DND-41 (cell line): ENCODE measurements at regions not wholly inside any gene's neighbourhood (a gene's known extent, or its start where the extent isn't known, plus 50 kb on each side); places are given as distances from the start of the nearest gene placed in this dataset.
A peak's percentile ranks its signal among the peaks of the same experiment; 100 is the strongest.

Experiments used
- ATAC-seq: fragments of 200-7000 bp; cut with Tn5 transposase; 3 replicates; pipeline ENCODE4 v1.9.1; 2021; ENCODE audit warnings: low read depth; ENCODE audit not compliant: insufficient read depth
- DNase-seq: peaks from one replicate; pipeline ENCODE4 v3.0.0-alpha.2; 2020
- H2AFZ ChIP-seq: 2 replicates; pipeline ENCODE4 v1.6.0; 2012; ENCODE audit warnings: low read depth, low read length
- H3K27ac ChIP-seq: 2 replicates; pipeline ENCODE4 v1.5.1; 2012; ENCODE audit warnings: low read length, inconsistent platforms
- H3K27me3 ChIP-seq: fragments of 200-600 bp; sonication (generic); 2 replicates; pipeline ENCODE4 v1.6.0; 2012; ENCODE audit warnings: low read length, mild to moderate bottlenecking, inconsistent platforms; ENCODE audit not compliant: insufficient read depth, poor library complexity
- H3K36me3 ChIP-seq: 2 replicates; pipeline ENCODE4 v1.5.1; 2012; ENCODE audit warnings: low read length, inconsistent platforms; ENCODE audit not compliant: insufficient read depth
- H3K4me1 ChIP-seq: 2 replicates; pipeline ENCODE4 v1.5.1; 2012; ENCODE audit warnings: mild to moderate bottlenecking, low read length; ENCODE audit not compliant: insufficient read depth
- H3K4me2 ChIP-seq: 2 replicates; pipeline ENCODE4 v1.6.0; 2012; ENCODE audit warnings: mild to moderate bottlenecking, moderate library complexity, low read length, inconsistent platforms; ENCODE audit not compliant: insufficient read depth
- H3K4me3 ChIP-seq, 2 experiments: fragments of 200-600 bp in 1 of 2; shearing (Covaris generic) in 1 of 2; 2 replicates each; pipeline ENCODE4 v1.5.1; 2012 to 2016; ENCODE audit warnings: inconsistent platforms in 2 of 2, low read length in 2 of 2, mild to moderate bottlenecking in 2 of 2, low read depth in 1 of 2, moderate library complexity in 1 of 2
- H3K79me2 ChIP-seq: 2 replicates; pipeline ENCODE4 v1.6.0; 2012; ENCODE audit warnings: low read length, inconsistent platforms; ENCODE audit not compliant: insufficient read depth
- H3K9ac ChIP-seq: 2 replicates; pipeline ENCODE4 v1.6.0; 2012; ENCODE audit warnings: low read depth, mild to moderate bottlenecking, inconsistent platforms, low read length, moderate library complexity
- H3K9me3 ChIP-seq: 2 replicates; pipeline ENCODE4 v1.5.1; 2012; ENCODE audit warnings: low read length, moderate library complexity, mild to moderate bottlenecking, inconsistent platforms; ENCODE audit not compliant: insufficient read depth, severe bottlenecking
- H4K20me1 ChIP-seq: 2 replicates; pipeline ENCODE4 v1.6.0; 2012; ENCODE audit warnings: low read length; ENCODE audit not compliant: insufficient read depth
- EZH2 ChIP-seq: IDR thresholded peaks from 3 replicates; pipeline ENCODE4 v1.6.1; 2012; ENCODE audit warnings: borderline replicate concordance, low read depth, mild to moderate bottlenecking, moderate library complexity, low read length, inconsistent platforms; ENCODE audit not compliant: severe bottlenecking
- TF ChIP-seq, protein P1 (sequence below): IDR thresholded peaks from 2 replicates; pipeline ENCODE4 v1.5.1; 2012; ENCODE audit warnings: borderline replicate concordance, low read length, moderate library complexity, mild to moderate bottlenecking; ENCODE audit not compliant: poor library complexity, severe bottlenecking; ENCODE audit errors: extremely low read depth

DNA sequence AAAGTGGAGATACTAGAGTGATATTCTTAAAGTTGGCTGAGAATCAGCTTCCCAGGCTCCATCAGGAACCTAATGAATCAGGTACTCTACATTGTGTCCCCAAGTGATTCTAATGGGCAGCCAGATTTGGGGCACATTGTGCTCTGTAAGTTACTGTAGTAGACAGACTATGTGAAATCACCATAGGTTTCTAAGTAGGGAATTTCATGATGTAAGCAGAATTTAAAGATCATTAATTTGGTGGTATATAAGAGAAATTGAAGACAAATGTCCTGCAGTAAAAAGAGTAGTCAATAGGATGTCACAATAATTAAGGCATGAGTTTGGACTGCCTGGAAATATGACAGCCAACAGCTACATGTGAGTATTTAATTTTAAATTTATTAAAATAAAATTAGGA is 602.4 kb upstream of the ACVR2A start:
- no peaks in the 10 kb centered on the region for H3K9me3 ChIP-seq
- no peaks in the 10 kb centered on the region for H3K79me2 ChIP-seq
- no peak overlapping the region for H3K4me2 ChIP-seq
- no peak overlapping the region for H3K4me3 ChIP-seq
- H3K9ac ChIP-seq, result no peak overlapping the region
- DNase-seq, result no peak
- no peaks in the 10 kb centered on the region for H3K4me1 ChIP-seq
- H4K20me1 ChIP-seq, result no peaks in the 10 kb centered on the region
- ATAC-seq, result no peak
- no peak overlapping the region for H2AFZ ChIP-seq
- H3K36me3 ChIP-seq, result no peaks in the 10 kb centered on the region
- TF ChIP-seq, protein P1, sequence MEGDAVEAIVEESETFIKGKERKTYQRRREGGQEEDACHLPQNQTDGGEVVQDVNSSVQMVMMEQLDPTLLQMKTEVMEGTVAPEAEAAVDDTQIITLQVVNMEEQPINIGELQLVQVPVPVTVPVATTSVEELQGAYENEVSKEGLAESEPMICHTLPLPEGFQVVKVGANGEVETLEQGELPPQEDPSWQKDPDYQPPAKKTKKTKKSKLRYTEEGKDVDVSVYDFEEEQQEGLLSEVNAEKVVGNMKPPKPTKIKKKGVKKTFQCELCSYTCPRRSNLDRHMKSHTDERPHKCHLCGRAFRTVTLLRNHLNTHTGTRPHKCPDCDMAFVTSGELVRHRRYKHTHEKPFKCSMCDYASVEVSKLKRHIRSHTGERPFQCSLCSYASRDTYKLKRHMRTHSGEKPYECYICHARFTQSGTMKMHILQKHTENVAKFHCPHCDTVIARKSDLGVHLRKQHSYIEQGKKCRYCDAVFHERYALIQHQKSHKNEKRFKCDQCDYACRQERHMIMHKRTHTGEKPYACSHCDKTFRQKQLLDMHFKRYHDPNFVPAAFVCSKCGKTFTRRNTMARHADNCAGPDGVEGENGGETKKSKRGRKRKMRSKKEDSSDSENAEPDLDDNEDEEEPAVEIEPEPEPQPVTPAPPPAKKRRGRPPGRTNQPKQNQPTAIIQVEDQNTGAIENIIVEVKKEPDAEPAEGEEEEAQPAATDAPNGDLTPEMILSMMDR, result no peak
- no peak for TF ChIP-seq EZH2
- no peaks in the 10 kb centered on the region for H3K27me3 ChIP-seq
- no peak overlapping the region for H3K27ac ChIP-seq

DNA sequence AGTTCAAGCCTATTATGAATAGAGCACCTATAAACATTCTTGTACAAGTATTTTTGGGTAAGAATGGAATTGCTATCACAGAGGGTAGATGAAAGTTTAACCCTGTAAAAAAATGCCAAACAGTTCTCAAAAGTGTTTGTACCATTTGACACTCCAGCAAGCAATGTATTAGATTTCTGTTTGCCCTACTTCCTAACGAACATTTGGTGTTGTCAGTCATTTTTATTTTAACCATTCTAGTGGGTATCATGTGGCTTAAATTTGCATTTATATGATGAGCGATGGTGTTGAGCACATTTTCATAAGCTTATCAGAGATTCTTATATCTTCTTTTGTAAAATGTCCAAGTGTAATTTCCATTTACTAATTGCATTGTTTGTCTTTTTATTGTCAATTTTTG is 608.2 kb upstream of the ACVR2A start:
- Histone ChIP-seq H3K9ac (no peak overlapping the region), H2AFZ (no peak overlapping the region), H3K4me1 (no peaks in the 10 kb centered on the region), H3K4me3 (no peak overlapping the region), H4K20me1 (no peaks in the 10 kb centered on the region), H3K4me2 (no peak overlapping the region), H3K27ac (no peak overlapping the region), H3K9me3 (no peaks in the 10 kb centered on the region), H3K27me3 (no peaks in the 10 kb centered on the region), H3K79me2 (no peaks in the 10 kb centered on the region), H3K36me3 (no peaks in the 10 kb centered on the region)
- ATAC-seq, result no peak
- no peak for TF ChIP-seq EZH2
- TF ChIP-seq, protein P1, result no peak
- DNase-seq, result no peak

DNA sequence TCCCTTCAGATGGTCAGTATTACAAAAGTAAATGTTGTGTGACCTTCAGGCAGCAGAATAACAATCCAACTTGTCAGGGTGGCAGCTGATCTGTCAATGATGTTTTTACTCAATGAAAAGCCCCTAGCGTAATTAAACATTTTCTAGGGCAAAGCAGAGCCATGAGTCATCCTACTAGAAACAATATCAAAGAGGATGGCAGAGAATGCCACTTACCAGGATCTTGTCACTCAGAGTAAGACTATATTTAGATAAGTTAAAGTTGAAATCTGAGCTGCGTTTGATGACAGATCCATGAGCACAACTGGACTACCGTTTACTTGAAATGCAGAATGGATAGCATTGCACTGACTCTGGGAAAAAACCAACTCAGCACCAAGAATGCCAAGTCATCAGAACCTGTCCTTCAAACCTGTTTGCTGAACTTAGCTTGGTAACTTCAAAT is 612.6 kb upstream of the ACVR2A start:
- H3K4me3 ChIP-seq, result no peak overlapping the region
- no peak overlapping the region for H2AFZ ChIP-seq
- no peaks in the 10 kb centered on the region for H3K4me1 ChIP-seq
- no peak overlapping the region for H3K9ac ChIP-seq
- no peaks in the 10 kb centered on the region for H4K20me1 ChIP-seq
- no peaks in the 10 kb centered on the region for H3K36me3 ChIP-seq
- no peak overlapping the region for H3K27ac ChIP-seq
- no peak for TF ChIP-seq EZH2
- TF ChIP-seq, protein P1, result no peak
- no peaks in the 10 kb centered on the region for H3K27me3 ChIP-seq
- ATAC-seq (no peak), DNase-seq (no peak)
- no peaks in the 10 kb centered on the region for H3K9me3 ChIP-seq
- H3K79me2 ChIP-seq, result no peaks in the 10 kb centered on the region
- no peak overlapping the region for H3K4me2 ChIP-seq

DNA sequence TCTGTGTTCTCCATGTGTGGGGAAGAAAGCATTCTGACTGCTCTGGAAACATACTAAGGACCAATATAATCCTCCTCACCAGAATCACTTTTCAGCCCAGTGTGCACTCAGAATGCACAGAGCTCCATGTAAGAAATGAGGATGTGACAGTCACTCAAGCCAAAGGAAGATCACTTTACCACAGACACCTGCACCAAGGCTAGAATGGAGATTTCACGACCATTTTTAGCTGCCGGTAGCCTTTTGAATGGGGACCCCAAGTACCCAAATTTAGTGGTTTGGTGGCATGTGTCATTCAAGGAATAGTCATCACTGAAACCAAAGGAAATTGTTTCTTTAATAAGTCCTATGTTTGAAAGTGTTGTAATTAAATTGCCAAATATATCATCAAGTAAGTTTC is 613.2 kb upstream of the ACVR2A start:
- no peaks in the 10 kb centered on the region for H3K4me1 ChIP-seq
- H3K36me3 ChIP-seq, result no peaks in the 10 kb centered on the region
- no peak overlapping the region for H3K4me2 ChIP-seq
- no peak overlapping the region for H3K4me3 ChIP-seq
- H3K9ac ChIP-seq, result no peak overlapping the region
- H3K27me3 ChIP-seq, result no peaks in the 10 kb centered on the region
- no peaks in the 10 kb centered on the region for H4K20me1 ChIP-seq
- H3K27ac ChIP-seq, result no peak overlapping the region
- no peak overlapping the region for H2AFZ ChIP-seq
- no peaks in the 10 kb centered on the region for H3K79me2 ChIP-seq
- ATAC-seq, result peak; percentile 73
- DNase-seq, result peak; percentile 15
- TF ChIP-seq EZH2, result no peak
- TF ChIP-seq, protein P1, result no peak
- H3K9me3 ChIP-seq, result no peaks in the 10 kb centered on the region
